ENCODE measurements at regions not wholly inside any gene's neighbourhood (a gene's known extent, or its start where the extent isn't known, plus 50 kb on each side); places are given as distances from the start of the nearest gene placed in this dataset.

- no peak overlapping the region for H3K4me2 ChIP-seq (ENCODE audit: insufficient read depth, low read length)
- FAIRE-seq (no peak), DNase-seq (ENCODE audit: low read depth, low spot score) (no peak)
- H4K20me1 ChIP-seq (replicated peaks; ENCODE audit: control insufficient read depth, extremely low read depth, insufficient read depth, low read length), result no peaks in the 10 kb centered on the region
- no peak overlapping the region for H3K27ac ChIP-seq (ENCODE audit: insufficient read depth, low read depth, low read length)
- dilution Hi-C loops (cut with MboI; ENCODE audit: extremely low pct_ligation_motif_present, low sequenced_read_pairs) (no loop called here), intact Hi-C loops (cut with micrococcal nuclease) (no loop called here)
- BruUV-seq (replicated peaks), result no TSS peak
- no peak overlapping the region for H2AFZ ChIP-seq (ENCODE audit: low read depth, low read length)
- no peak overlapping the region for H3K9ac ChIP-seq (replicated peaks; ENCODE audit: extremely low read depth, insufficient read depth, low read length)
- no peaks in the 10 kb centered on the region for H3K27me3 ChIP-seq (ENCODE audit: control insufficient read depth in 2 of 2, insufficient read depth in 2 of 2, low read length in 2 of 2)
- no peaks in the 10 kb centered on the region for H3K79me2 ChIP-seq (ENCODE audit: control insufficient read depth, insufficient read depth, low read length)
- H3K4me3 ChIP-seq (replicated peaks in 1 of 3; ENCODE audit: insufficient read depth in 1 of 3, low read depth in 1 of 3, low read length in 3 of 3), result no peak overlapping the region
- no peaks in the 10 kb centered on the region for H3K36me3 ChIP-seq (ENCODE audit: control insufficient read depth in 2 of 2, extremely low read depth in 1 of 2, insufficient read depth in 2 of 2, low read length in 2 of 2)
- POLR2A ChIA-PET, result no interaction called here
- CTCF ChIA-PET, result no interaction called here
- H3K9me3 ChIP-seq (replicated peaks; ENCODE audit: control insufficient read depth, insufficient read depth, low read length), result no peaks in the 10 kb centered on the region
- H3K4me1 ChIP-seq (ENCODE audit: control insufficient read depth, extremely low read depth, insufficient read depth, low read length), result no peaks in the 10 kb centered on the region
- H3K9me1 ChIP-seq (replicated peaks; ENCODE audit: control insufficient read depth, extremely low read depth, insufficient read depth, low read length), result no peaks in the 10 kb centered on the region
- TF ChIP-seq EZH2 (IDR thresholded peaks at IDR 0.05; ENCODE audit: borderline replicate concordance, low read depth, low read length, severe bottlenecking) (no peak), POLR2AphosphoS5 (IDR thresholded peaks at IDR 0.05; ENCODE audit: insufficient read depth, low read depth, low read length) (no peak), JUN (IDR thresholded peaks at IDR 0.05; ENCODE audit: borderline replicate concordance, insufficient read depth, insufficient read length, low read depth) (no peak)
These were observed 233.1 kb upstream of the KLF6 start for GRCh38 chr10:4018054-4018511.

GRCh38 chr10:4017336-4017735 lies 232.3 kb upstream of the KLF6 start:
- ChIA-PET CTCF (no interaction called here), POLR2A (no interaction called here)
- no peak overlapping the region for H2AFZ ChIP-seq (ENCODE audit: low read depth, low read length)
- H3K79me2 ChIP-seq (ENCODE audit: control insufficient read depth, insufficient read depth, low read length), result no peaks in the 10 kb centered on the region
- H3K9me3 ChIP-seq (replicated peaks; ENCODE audit: control insufficient read depth, insufficient read depth, low read length), result no peaks in the 10 kb centered on the region
- no peak overlapping the region for H3K4me2 ChIP-seq (ENCODE audit: insufficient read depth, low read length)
- BruUV-seq (replicated peaks), result no TSS peak
- H4K20me1 ChIP-seq (replicated peaks; ENCODE audit: control insufficient read depth, extremely low read depth, insufficient read depth, low read length), result no peaks in the 10 kb centered on the region
- FAIRE-seq, result no peak
- no peak overlapping the region for H3K27ac ChIP-seq (ENCODE audit: insufficient read depth, low read depth, low read length)
- no peaks in the 10 kb centered on the region for H3K4me1 ChIP-seq (ENCODE audit: control insufficient read depth, extremely low read depth, insufficient read depth, low read length)
- no peak for DNase-seq (ENCODE audit: low read depth, low spot score)
- no peak overlapping the region for H3K9ac ChIP-seq (replicated peaks; ENCODE audit: extremely low read depth, insufficient read depth, low read length)
- H3K36me3 ChIP-seq (ENCODE audit: control insufficient read depth in 2 of 2, extremely low read depth in 1 of 2, insufficient read depth in 2 of 2, low read length in 2 of 2), result no peaks in the 10 kb centered on the region
- dilution Hi-C loops (cut with MboI; ENCODE audit: extremely low pct_ligation_motif_present, low sequenced_read_pairs) (no loop called here), intact Hi-C loops (cut with micrococcal nuclease) (no loop called here)
- H3K4me3 ChIP-seq (replicated peaks in 1 of 3; ENCODE audit: insufficient read depth in 1 of 3, low read depth in 1 of 3, low read length in 3 of 3), result no peak overlapping the region
- TF ChIP-seq MYC (IDR thresholded peaks at IDR 0.05; ENCODE audit: low read depth, low read length), result no peak
- TF ChIP-seq JUN (IDR thresholded peaks at IDR 0.05; ENCODE audit: borderline replicate concordance, insufficient read depth, insufficient read length, low read depth), result no peak
- TF ChIP-seq POLR2A (IDR thresholded peaks at IDR 0.05; ENCODE audit: low read depth, low read length), result no peak
- no peak for TF ChIP-seq CTCF (IDR thresholded peaks at IDR 0.05; ENCODE audit: extremely low read depth in 1 of 2, insufficient read depth in 1 of 2, low read depth in 1 of 2, low read length in 2 of 2)
- no peak for TF ChIP-seq POLR2AphosphoS5 (IDR thresholded peaks at IDR 0.05; ENCODE audit: insufficient read depth, low read depth, low read length)
- TF ChIP-seq MAX (IDR thresholded peaks at IDR 0.05; ENCODE audit: insufficient read depth, insufficient read length), result no peak
- no peak for TF ChIP-seq FOS (IDR thresholded peaks at IDR 0.05; ENCODE audit: borderline replicate concordance, insufficient read depth, low read length)
- no peak for TF ChIP-seq EZH2 (IDR thresholded peaks at IDR 0.05; ENCODE audit: borderline replicate concordance, low read depth, low read length, severe bottlenecking)
- no peak for TF ChIP-seq GATA2 (IDR thresholded peaks at IDR 0.05; ENCODE audit: insufficient read depth, insufficient read length, low read depth, low read length)
- H3K27me3 ChIP-seq (ENCODE audit: control insufficient read depth in 2 of 2, insufficient read depth in 2 of 2, low read length in 2 of 2), result no peaks in the 10 kb centered on the region
- H3K9me1 ChIP-seq (replicated peaks; ENCODE audit: control insufficient read depth, extremely low read depth, insufficient read depth, low read length), result no peaks in the 10 kb centered on the region
